GM18498 (cell line): ENCODE measurements at regions not wholly inside any gene's neighbourhood (a gene's known extent, or its start where the extent isn't known, plus 50 kb on each side); places are given as distances from the start of the nearest gene placed in this dataset.
"Not testable (repeated sequence)": the region's sequence is repeated elsewhere in the genome, so short reads cannot be mapped to it uniquely, and the experiment has no call there.

Experiments
- ATAC-seq: cut with Tn5 transposase; IDR thresholded peaks from one replicate; pipeline ENCODE4 v1.9.1; 2021; ENCODE audit warnings: mild to moderate bottlenecking, moderate library complexity; ENCODE audit not compliant: unreplicated experiment

DNA sequence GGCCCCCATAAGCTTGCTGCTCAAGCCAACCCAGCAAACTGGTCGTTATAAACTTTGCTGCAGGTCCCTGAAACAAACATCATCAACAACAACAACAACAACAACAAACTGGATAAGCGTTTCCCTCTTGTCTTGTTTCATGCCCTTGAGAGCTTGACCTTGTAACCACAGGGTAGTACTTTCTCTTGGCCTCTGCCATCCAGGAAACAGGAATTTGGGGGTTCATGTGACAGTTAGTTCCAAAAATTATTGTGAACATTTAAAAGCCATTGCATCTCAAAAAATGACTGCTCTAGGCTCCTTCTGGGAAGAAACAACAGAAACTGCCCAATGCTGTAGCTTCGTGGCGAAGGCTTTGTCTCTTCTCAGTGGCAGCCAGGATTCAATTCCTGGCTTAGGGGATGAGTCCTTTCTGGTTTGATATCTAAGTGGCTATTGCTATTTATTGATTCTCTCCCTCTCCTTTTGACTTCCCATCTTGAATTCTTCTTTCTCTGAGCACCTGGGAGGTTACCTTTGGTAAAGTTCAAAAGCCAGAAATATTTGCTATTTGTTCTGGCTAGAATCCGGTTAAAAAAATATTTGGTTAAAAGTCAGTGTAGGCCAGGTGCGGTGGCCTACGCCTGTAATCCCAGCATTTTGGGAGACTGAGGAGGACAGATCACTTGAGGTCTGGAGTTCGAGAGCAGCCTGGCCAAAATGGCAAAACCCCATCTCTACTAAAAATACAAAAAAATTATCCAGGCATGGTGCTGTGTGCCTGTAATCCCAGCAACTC lies 52.0 kb upstream of the CPM start:
- ATAC-seq = no peak

DNA sequence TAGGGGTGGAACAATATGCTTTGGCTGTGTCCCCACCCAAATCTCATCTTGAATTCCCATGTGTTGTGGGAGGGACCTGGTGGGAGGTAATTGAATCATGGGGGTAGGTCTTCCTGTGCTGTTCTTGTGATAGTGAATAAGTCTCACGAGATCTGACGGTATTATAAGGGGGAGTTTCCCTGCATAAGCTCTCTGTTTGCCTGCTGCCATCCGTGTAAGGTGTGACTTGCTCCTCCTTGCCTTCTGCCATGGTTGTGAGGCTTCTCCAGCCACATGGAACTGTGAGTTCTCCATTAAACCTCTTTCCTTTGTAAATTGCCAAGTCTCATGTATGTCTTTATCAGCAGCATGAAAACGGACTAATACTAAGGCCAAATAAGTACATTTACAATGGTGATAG lies 64.6 kb upstream of the CPM start:
- ATAC-seq = not testable (repeated sequence)

DNA sequence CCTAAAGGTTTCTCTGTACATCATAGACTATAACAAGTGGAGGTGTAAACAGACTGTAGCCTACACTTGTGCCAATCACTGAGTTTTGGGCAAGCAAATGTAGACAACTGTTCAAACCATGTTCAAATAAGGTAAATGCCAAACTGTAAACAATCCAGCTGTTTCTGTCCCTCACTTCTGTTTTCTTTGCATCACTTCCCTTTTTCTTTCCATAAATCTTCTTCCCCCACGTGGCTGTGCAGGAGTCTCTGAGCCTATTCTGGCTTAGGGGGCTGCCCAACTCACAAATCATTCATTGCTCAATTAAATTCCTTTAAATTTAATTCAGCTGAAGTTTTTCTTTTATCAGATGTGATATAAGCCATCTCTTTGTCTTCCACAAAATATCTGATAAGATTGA lies 65.1 kb upstream of the CPM start:
- no peak for ATAC-seq

DNA sequence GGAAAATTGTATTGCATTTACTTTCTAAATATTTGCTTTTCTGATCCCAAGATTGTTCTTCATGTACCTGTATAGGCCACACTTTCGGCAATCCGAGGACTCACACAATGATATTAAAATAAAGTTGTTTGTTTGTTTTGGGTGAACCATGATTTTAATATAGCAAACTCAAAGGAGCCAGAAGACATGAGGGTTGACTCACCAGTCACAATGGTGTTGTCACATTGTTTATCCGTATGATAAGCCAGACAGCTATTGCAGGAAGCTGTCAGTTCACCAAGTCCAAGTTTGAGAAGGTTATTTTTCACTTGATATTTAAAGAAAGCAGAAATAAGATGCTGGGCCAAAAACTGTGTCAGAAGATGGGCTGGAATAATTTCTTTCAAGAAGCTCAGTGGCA lies 67.1 kb upstream of the CPM start:
- no peak for ATAC-seq

DNA sequence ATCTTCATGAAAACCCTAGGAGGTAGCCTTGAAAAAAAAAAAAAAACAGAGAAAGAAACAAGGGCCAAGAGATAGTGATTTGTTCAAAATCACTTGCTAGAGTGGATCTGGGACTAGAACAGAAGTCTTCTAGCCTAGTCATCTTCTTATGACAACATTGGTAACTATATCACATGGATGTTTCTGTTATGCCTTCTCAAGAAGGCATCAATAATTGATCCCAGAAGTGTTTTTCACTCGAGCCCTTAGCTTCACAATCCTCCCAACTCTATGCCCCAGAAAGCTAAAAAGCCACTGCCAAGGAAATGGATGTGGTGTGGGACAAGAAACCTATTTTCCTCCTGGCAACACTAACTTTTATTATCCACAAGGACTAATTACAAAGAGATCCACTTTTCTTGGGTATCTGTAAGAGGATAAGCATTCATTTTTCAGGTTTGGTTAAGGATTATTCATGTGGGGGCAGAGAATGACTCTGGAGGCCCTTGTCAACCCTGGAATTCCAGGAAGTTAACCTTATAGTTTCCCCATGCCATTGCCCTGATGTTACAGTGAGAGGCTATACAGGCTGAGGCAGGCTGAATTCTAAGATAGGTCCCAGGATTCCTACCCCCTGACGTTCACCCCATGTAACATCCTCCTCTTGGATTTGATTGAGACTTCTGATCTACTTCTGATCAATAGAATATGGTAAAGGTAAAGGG lies 67.7 kb upstream of the CPM start:
- no peak for ATAC-seq

DNA sequence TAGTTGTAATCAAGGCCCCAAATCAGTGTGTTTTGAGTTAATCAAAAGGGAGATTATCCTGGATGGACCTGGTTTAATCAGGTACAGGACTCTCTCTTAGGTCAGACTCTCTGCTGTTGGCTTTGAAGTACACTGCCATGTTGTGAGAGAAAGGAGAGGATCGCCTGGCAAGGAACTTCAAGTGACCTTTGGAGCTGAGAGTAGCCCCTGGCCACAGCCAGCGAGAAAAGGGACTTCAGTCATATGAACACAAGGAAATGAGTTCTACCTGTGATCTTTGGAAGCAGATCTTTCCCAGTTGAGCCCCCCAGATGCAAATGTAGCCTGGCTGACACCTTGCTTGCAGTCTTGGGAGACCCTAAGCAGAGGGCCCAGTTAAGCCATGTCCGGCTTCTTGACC lies 68.3 kb upstream of the CPM start:
- no peak for ATAC-seq

DNA sequence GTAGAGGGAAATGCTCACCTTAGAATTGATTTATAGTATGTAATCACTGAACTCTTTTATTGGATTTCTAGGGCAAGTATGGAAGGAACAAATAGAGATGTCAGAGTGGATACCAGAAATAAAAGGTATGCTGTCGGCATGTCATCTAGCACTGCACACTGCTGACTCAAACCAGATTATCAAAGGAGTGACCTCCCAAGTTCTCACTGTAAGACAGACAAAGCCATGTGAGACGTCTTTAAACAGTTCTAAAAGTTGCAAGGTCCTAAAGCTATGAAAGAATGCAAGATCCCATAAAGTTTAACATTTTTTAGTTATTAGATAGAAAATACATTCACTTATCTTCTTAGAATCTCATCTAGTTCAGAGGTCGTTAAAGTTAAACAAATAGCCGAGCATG lies 70.0 kb upstream of the CPM start:
- ATAC-seq = no peak

DNA sequence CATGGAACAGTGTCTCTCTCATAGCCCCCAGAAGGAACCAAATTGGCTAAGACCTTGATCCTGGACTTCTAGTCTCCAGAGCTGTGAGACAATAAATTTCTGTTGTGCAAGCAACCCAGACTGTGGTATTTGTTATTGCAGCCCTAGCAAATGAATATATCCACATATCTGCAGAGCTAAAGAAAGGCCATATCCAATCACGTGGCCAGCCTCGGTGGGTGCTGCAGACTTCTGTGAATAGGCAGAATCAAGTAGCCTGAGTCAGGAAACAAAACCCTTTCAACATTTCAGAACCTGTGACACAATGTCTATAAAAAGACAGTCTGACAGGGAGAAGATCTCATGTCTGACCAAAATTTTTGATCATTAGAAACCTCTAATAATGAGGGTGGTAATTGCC lies 71.0 kb upstream of the CPM start:
- ATAC-seq = no peak

DNA sequence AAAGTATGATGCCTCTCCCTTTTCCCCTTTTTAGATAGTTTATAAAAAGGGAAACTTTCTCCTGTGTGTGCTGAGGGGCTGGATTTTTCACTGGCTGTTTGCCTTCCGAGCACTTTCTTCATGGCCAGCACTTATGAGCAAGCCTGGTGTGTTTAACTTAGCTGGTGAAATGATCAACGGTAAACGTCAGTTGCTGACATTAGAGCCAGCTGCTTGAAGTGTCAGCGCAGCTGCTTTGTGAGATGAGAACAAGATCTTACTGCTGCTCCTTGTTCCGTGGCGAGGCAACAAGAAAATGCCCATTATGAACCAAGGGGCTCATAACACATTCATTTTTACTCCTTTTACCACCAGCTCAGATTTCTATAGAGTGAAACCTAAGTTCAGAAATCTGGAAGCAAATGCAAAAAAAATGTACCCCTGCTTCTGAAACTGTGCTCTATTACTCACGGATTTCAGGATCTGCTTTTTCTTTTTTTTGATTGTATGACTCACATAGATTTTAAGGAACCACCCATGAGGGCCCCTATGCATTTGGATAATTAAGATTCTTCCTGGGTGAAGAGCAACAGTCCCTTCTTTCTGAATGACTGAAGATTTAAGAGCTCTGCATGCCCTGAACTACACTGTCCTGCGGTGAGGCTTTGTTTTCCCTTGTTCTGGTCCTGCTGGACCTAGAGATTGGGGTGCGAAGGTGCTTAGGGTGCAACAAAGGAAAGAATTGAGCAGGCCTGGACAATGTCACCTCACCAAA lies 74.3 kb upstream of the CPM start:
- no peak for ATAC-seq

DNA sequence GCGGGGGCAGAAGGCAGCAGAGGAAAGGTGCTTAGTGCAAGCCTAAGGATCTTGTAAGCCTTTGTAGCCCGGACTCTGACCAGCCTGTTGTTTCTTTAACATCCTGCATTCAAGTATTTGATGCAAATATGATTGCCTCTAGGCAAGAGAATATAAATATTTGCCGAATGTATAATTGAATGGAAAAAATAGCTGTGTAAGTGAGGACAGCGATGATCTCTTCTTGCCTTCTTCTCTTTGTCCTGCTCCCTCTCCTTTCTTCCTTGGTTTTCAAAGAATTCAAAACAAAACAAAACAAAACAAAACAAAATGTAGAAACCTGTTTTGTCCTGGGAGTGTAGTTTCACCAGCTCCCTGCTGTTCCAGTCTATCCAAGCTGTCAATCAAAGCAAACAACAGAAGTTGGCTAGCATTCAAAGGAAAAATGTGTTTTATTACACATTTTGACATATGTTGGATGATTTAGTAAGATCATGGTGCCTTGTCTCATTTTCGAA lies 74.9 kb upstream of the CPM start:
- no peak for ATAC-seq

DNA sequence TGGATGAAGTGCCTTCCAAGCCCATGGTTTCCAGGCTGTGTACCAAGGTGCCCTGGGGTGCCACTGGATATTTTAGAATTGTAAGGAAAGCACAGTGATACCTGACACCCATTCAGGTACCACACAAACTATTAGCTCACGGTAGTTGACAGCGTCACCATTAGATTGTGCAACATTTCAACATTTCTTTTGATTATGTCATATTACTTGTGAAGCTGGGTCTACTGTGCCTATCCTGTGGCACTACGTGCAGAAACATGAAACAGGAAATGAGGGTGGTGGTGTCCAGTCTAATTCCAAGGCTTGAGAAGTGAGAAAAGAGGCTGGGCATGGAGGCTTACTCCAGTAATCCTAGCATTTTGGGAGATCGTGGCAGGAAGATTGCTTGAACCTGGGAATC lies 75.5 kb upstream of the CPM start:
- ATAC-seq = no peak

DNA sequence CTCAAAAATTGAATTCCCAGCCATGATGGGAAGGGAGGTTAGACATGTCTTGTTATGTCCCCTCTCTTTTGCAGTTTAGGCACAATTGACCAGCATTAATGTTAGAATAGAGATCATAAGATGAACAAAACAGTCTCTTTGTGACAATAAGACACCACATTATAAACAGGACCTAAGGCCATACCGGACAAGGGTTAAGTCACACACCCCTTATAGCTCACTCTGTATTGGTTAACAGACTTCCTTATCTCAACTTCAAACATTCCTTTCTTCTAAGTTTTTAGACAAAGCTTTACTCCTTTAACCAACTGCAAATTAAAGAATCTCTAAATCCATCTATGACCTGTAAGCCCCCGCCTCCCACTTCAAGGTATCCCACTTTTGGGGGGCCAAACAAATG lies 81.1 kb upstream of the CPM start:
- no peak for ATAC-seq

DNA sequence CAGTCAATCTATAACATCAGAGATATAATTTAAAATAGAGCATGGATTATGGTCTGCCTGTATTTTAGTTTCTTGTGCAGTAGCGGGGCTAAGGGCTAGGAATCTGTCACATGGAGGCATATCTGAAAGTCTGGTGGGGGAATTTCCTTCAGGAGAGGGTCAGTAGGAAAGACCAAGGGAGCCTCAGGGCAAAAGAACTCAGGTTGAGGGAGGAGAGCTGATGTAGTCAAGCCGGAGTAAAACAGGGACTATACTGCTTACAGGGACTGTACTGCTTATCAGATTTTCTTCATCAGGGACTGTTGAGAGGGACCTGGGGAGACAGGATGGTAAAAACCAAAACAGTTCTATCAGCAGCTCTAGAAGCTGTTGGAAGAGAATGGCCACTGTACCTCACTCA lies 82.0 kb upstream of the CPM start:
- ATAC-seq = no peak

DNA sequence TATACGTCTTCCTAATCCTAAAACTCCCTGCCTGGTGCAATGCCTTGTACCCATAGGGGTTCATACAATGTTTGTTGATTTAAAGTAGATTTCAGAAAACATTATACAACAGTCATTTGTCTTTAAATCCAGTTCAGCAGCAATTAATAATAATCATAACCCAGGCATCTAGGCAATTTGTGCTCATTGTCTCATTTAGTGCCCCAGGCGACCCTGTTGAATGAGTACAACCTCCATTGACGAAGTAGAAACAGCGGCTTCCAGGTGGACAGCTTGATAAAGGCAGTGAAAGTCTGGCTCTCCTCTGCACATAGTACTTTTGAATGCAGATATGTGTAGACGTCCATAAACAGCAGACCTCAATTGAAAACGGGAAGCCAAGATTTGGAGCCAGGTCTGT lies 82.9 kb upstream of the CPM start:
- ATAC-seq = no peak

DNA sequence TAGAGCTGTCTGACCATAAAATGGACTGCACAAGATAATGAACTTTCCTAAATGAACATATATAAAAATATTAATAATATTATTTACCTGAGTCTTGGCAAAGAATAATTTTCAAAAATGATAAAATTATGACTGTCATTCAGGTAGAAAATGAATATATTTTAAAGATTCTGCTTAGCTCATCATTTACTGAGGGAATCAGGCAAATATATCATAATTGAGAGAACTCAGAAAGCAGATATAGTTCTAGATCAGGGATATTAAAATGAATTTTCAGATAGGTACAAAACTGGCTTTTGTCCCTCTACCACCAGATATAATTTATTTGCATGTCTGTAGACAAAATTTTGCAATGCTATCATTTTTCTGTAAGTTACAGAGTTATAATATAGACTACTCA lies 86.1 kb upstream of the CPM start:
- ATAC-seq = no peak

DNA sequence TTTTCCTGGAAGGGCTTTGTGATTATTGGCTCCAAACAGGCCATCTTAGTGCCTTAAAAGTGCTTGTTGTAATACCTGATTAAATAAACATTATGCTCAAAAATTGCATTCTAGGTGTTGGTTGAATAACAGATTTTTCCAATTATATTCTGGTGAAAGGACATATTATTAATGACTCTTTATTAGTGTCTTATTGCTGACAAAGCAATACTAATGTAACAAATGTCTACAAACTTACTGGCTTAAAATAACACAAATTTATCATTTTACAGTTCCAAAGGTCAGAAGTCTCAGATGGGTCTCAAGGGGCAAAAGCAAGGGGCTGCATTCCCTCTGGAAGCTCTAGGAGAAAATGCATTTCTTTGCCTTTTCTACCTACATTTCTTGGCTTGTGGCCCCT lies 86.9 kb upstream of the CPM start:
- no peak for ATAC-seq

DNA sequence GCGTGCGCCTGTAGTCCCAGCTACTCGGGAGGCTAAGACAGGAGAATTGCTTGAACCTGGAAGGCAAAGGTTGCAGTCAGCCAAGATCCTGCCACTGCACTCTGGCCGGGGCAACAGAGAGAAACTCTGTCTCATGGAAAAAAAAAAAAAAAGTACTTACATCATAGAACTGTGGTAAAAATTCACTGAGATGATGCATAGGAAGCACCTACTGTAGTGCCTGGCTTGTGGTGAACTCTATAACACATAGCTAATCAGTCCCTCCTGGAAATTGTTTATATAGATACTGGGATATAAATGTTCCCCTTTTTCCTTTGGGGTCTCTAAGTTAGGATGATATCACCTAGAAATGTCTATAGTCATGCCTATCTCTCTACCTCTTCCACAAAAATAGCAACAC lies 89.7 kb upstream of the CPM start:
- ATAC-seq = no peak

DNA sequence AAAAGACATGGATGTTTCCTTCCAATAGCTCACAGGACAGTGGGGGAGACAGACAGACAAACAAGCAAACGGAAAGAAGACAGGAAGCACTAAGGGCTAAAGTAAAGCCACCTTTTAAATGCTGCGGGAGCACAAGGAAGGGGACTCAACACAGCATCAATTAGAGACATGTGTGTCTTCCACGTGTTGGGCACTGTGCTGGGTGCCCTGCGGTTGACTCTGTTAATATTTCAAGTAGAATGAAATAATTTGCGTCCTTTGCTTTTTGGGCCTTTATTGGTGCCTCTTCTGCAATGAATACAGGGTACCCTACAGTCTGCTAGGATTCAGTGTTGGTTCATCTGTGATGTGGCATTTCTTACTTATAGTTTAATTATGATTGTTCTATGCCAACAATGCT lies 90.9 kb upstream of the CPM start:
- no peak for ATAC-seq

DNA sequence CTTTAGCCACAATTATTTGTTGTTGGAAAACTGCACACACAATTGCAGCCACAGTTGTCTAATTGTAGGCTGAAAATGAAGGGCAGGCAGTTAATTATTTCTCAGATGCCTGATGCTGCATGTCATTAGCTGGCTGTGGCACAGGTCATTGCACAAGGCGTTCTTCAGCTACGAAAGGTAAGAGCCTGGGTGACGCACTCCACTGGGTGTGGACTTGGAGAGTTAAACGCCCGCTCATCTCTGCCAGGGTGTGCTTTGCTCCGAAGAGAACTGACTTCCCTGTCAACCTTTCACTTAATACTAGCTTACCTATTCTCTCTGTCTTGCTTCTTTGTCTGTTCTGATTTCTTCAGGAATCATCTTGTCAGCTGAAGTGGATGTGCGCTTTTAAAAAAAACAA lies 91.4 kb upstream of the CPM start:
- ATAC-seq = no peak

DNA sequence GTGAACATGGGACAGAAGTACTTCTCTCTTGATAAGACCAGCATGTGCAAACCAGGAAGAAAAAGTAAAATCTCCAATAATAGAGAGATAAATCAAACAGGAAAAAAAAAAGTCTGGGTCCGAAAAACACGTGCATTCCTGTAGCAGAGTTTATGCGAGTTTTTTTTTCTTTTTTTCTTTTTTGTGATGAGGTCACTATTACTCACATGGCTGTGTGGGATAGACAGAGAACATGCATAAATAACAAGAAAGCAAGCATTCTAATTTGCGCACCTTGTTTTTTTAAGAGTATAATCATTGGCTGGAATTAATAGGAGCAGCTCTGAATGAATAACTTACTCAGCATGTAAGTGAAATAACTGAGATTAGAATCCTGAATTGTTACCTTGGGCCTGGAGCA lies 91.9 kb upstream of the CPM start:
- no peak for ATAC-seq

DNA sequence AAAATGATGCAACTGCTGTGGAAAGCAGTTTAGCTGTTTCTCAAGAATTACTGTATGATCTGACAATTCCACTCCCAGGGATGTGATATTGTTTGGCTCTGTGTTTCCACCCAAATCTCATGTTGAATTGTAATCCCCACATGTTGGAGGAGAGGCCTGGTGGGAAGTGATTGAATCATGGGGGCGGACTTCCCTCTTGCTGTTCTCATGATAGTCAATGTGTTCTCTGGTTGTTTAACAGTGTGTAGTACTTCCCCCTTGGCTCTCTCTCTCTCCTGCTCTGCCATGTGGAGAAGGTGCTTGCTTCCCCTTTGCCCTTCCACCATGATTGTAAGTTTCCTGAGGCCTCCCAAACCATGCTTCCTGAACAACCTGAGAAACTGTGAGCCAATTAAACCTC lies 93.4 kb upstream of the CPM start:
- no peak for ATAC-seq

DNA sequence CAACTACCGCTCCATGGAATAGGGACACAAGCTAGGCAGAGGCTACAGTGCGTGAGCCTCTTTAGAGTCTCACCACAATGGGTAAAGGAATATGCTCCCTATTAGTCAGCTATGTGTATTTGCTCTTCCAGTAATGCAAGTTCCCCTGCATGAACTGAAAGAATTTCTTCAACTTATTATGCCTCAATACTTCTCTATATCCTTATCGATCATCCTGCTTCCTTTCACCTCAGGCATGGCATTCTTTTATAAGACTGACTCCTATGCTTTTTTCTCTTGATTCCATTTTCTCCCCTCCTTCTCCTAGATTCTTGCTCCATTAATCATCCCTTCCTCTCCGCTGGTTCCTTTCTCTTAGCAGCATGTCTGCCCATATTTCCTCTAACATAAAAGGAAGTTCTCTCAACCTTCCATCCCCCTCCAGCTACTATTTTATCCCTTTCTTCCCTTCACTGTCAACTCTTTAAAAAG lies 94.5 kb upstream of the CPM start:
- ATAC-seq = no peak
